Stimulated activated CD4-positive, alpha-beta T cell treated with anti-CD3 and anti-CD28 coated beads, Interleukin-12 subunit alpha, Interleukin-12 subunit beta, amount 100 ng/mL, for 24 hours (primary cell): ENCODE measurements at regions not wholly inside any gene's neighbourhood (a gene's known extent, or its start where the extent isn't known, plus 50 kb on each side); places are given as distances from the start of the nearest gene placed in this dataset.
"Not testable (repeated sequence)": the region's sequence is repeated elsewhere in the genome, so short reads cannot be mapped to it uniquely, and the experiment has no call there.

Source experiments
- DNase-seq, 2 experiments: peaks; one replicate each; pipeline ENCODE4 v3.0.0-alpha.2; 2020; ENCODE audit warnings: low read depth in 2 of 2

DNA sequence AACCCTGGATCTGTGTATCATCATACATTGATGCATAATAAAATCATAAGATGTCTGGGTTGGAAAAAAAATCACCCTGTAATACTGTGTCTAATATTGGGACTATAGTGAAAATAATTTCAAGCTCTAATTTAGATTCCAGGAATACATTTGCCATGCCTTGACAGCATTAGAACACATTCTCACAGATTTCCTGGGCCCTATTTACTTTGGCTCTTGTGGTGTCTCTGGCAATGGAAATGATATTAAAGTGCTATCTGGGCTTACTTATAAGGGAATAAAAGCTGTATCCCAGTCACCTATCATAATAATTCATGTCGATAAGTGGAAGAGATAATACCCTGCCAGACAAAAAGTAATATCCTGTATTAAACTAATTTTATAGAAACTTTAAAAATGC, 472.0 kb downstream of the ZPLD1 start:
- DNase-seq = no peak

DNA sequence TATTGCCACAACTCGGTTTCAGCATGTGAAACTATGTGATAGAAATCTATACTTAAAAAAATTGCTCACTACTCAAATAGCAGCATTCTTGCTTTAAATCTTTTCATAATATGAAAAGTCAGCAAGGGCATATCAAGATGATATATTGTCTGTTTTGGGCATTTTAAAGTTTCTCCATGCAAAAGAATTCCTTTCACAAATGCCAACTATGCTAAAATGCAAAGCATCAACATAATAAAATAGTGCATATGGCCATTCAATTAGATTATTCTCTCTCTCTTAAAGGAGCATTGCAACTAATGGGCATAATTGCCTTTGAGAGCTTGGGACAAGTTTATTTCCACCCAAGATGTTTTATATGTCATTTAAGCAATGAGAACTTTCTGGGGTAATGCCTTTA, 475.1 kb downstream of the ZPLD1 start:
- DNase-seq = no peak

DNA sequence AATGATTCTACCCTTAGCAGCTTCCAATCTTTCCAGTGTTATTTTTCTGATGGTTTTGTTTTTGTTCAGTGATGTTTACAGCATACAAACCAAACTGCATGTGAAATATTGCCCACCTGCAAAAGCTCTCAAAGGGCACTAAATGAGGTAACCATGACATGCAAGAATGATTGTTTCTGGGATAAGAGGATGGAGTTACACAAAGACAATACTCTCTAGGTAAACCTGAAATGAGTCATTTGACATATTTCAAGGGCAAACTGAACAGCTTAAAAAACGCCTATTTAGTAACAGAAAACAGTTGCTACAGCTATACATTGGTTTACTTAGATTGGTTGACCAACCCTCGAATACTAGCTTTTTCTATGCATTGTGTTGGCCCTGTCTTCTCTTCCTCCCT, 481.7 kb downstream of the ZPLD1 start:
- no peak for DNase-seq

DNA sequence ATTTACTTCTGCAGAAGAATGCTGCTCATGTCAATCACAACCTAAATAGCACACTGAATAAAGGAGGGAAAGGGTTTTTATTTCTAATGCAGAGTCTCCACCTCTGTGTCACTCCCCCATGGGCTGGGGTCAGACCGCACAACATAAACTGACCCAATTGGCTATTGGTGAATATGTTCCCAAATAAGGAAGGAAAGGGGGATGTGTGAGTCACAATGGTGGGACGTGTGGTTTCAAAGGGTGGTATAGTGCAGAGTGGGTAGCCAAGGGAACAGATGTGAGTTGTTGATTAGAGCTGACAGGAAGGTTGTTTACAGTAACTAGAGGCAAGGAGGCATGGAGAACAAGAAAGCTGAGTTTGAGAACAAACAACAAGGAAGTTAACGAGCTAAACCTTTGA, 491.8 kb downstream of the ZPLD1 start:
- no peak for DNase-seq

DNA sequence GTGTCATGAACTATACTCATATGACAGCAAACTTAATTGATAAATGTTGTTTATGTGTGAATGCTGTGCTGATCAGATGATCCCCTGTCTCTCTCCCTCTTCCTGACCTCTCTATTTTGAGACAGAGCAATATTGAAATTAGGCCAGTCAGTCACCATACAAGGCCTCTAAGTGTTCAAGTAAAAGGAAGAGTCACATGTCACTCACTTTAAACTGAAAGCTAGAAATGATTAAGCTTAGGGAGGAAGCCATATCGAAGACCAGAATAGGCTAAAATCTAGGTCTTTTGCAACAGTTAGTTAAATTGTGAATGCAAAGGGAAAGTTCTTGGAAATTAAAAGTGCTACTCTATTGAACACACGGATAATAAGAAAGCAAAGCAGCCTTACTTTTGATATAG, 498.6 kb downstream of the ZPLD1 start:
- DNase-seq = no peak

DNA sequence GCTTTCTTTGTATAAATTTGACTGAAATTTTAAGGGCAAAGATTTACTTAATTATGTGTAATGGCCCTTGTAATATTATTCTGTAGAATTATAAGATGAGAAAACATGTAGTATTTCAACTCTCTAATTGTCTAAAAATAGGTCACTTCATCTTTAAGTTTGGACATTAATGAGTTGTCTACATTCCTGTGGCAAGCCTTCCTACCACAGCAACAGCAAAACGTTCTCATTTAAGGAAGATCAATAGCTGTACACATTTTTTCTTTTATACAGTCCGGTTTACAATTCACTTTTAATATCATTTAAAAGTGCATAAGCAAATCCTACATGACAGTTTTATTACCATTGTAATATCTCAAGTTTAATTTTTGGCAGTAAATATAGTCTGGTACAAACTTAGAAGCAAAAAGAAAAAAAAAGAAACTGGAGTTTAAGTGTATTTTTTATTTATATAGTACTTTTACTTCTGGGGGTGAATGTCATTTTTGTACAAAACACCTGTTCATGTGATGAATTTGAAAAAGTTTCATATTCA, 501.8 kb downstream of the ZPLD1 start:
- no peak for DNase-seq

DNA sequence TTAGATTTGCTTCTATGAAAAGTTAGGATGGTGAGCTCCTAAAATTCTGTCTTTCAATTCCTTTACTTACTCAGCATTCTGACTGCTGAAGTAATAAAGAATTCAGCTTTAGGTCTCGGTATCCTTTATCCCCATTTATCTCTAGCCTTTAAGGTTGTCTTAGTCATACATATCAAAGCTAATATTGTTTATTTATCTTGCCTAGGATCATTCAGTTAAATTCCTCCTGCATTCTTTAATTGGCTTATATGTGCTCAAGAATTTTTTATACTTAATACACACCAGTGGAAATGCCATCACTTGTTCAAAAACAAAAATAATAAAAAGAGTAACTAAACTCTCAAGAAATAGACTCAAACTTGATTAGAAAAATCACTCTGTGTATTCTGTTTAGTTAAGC, 507.0 kb downstream of the ZPLD1 start:
- no peak for DNase-seq

DNA sequence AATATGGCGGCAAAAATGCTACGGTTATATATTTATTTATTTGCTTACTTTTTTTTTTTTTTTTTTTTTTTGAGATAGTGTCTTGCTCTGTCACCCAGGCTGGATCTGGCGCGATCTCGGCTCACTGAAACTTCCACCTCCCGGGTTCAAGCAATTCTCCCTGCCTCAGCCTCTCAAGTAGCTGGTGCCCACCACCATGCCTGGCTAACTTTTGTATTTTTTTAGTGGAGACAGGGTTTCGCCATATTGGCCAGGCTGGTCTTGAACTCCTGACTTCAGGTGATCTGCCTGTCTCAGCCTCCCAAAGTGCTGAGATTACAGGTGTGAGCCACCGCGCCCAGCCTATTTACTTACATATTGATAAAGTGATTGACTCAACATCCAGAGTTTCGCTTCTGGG, 511.6 kb downstream of the ZPLD1 start:
- DNase-seq = not testable (repeated sequence)

DNA sequence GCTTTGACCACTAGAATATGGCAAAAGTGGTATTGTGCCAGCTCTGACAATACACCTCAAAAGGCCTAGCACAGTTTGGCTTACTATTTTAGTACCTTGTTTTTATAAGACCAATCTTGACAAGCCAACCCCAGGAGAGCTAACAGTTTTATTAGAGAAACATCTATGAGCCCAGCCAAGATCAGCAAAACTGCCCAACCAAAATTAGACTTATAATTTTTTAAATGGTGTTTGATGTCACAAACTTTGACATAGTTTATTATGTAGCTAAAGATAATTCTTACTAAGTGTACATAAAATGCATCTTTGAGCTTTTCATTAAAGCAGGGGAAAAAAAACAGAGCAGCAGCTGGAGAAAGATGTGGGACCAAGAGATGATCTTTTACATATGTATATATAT, 537.5 kb downstream of the ZPLD1 start:
- no peak for DNase-seq

DNA sequence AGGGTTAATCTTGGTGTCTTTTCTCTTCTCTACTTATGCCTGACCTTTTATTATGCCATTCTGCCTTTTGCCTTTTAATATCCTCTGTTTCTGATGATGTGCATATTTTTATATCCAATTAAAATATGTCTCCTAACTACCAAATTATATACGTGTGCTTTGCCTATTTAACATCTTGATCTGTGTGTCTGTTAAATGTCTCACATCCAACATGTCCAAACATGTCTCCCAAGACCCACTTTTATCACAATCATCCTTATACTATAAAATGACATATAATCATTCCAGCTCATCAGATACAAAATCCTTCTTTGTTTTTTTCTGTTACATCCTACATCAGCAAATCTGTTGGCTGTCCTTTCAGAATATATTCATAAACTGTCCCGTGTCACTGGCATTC, 539.5 kb downstream of the ZPLD1 start:
- no peak for DNase-seq

DNA sequence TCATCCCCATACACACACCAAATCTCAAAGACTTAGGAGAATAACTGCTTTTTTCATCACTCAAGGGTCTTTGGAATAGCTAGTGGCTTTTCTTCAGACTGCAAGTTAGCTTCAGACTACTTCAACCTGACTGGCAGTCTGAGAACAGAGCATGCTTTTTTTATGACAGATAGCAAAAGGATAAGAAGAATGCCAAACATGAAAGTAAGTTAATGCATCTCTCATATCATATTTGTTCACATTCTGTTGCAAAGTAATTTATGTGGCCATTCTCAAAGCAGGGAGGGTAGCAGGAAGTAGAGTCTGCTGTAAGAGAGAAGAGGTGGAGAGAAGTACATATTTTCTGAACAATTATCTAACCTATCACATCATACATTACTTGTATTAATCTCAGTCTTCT, 544.4 kb downstream of the ZPLD1 start:
- DNase-seq = no peak

DNA sequence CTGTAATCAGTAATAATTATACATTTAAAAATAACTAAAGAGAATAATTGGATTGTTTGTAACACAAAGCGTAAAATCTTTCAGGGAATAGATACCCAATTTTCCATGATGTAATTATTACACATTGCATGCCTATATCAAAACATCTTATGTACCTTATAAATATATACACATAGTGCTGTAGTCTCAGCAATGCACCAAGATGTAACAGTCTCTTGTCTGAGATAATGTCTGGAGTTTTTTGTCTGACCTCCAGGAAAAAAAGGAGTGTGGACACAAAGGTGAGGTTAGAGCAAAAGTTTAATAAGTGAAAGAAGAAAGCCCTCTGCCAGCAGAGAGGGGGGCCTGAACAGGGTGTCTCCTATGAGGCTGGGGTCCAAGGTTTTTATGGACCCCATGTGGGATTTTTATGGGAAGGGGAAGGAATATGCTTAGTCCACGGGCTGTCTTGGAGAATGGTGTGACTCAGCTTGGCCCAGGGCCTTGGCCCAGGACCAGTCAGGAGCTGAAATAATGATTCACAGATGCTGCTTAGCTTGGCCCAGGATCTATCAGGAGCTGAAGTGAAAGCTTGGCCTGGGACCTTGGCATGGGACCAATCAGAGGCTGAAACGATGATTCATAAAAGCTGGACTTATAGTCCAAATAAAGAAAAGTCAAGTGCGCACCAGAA, 545.0 kb downstream of the ZPLD1 start:
- DNase-seq = no peak

DNA sequence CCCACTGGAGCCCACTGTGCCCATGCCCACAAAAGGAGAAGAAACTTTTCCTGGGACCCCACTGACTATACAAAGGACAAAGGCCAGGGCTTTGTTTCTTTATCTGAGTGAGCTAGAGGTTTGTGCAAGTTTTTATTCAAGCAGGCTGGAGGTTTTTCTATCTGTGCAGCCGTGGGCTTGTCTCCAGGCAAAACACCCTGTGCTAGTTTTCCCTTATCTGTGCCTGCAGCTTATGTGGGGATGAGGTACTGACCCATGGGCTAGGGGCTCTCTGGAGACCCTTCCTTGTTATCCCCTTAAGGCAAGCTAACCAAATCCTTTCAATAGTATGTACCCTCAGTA, 545.5 kb downstream of the ZPLD1 start:
- DNase-seq = no peak

DNA sequence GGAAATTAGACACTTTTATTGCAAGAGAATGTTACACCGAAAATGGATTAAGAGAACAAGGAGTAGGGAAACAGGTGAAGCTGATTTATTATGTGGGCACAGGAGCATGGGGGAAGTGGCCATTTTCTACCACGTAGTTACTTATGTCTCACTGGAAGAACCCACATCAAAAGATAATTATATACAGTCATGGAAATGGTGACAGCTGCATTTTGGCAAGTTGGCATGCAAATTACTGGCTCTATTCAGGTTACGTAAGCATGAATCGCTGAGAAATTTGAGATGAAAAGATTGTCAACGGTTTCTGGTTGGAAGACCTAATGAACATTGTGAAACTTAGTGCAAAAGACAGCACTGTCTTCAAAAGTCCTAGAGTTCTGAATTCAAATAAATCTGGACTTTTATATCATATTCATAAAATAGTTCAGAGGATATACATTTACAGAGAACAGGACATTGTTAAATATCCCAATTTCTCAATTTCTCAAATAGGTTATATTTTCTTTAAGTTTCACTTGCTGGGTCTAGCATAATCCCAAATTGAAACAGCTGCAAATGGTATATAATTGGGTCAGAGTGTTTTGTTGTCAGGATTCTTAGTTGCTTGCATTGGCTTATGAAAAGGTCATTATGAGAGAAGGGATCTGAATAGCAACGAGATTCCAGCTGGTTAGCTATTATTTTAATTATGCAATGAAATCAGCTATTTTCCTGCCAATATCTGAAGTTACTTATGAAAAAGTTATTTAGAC, 567.8 kb downstream of the ZPLD1 start:
- no peak for DNase-seq

DNA sequence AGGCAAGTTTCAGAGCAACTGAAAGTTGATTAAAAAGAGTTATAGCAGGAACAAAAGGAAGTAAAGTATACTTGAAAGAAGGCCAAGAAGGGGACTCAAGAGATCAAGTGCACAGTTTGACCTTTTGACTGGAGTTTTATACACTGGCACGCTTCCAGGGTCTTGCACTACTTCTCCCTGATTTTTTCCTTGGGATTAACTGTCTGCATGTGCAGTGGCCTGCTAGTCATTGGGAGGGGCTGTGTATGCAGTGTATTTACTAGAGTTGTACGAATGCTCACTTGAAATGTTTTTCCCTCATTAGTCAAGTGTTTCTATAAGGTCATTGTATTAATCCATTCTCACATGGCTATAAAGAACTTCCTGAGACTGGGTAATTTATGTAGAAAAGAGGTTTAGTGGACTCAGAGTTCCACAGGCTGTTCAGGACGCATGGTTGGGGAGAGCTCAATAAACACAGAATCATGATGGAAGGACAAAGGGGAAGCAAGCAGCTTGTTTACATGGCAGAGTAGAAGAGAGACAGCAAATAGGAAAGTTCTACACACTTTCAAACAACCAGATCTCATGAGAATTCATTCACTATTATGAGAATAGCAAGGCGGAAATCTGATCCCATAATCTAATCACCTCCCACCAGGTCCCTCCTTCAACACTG, 571.8 kb downstream of the ZPLD1 start:
- DNase-seq = no peak

DNA sequence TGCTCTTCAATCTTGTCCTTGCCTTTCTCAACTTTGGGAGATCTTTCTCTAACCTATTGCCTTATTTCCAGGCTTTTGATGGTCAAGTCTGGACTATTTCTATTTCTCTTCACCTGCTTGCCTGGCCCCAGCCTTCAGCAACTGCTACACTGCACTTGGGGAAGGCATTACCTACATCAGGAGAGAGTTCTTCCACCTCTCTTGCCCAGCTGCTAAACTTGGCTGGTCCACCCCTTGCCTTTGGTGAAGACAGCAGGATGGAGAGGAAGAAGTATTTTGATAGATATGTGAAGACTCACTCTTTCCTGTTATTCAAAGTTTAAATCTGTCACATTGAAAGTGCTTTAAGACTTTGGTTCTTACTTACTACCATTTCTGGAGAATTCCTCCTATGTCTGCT, 574.8 kb downstream of the ZPLD1 start:
- DNase-seq = no peak

DNA sequence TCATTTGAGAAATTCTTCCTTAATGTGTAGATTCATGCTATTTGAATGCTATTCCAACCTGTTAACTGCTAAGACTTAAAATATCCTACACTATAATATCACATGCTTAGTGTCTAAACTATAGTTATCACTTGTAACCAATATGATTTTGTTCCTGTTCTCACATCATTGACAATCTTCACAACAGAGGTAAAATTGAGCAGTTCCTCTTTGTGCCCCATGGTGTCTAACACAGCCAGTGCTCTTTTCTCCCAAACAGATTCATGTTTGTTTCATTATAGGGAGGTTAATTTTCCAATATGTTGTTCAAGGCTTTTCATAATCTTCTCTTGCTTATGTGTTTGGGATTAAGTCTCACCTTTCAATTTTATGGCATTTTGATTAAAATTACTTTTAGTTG, 591.1 kb downstream of the ZPLD1 start:
- no peak for DNase-seq

DNA sequence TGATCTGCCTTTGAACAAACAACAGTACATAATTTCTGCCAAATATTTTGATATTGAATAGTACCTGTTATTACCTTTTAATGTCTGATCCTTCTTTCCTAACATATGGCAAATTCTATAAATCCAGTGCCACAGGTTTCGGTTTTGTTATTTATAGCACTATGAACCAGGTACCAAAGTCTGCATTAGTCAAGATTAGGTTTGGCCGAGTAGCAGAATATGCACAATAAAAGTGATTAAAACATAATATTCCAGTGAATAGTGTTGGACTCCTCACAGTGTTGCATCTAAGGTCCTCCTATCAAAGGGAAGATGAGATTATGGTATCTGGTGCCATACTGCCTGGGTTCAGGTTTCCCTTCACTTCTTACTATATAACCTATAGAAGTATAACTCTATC, 599.0 kb downstream of the ZPLD1 start:
- DNase-seq = no peak

DNA sequence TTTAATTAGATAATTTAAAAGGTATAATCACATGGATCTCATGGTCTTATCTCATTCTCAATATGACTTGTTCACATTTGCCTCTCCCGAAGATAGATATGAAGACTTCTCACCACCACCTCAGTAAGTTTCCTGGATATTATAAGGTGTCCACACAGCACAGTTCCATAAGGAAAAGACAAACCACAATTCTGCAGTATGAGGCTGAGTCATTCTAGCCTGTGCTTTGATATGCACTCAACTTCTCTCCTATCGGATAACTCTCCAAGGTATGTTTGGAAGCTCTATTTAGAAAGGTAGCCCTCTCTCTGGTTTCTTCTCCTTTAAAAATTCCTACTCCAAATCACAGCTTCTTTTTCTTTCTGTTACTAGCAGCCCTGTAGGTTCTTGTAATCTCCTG, 612.8 kb downstream of the ZPLD1 start:
- DNase-seq = no peak

DNA sequence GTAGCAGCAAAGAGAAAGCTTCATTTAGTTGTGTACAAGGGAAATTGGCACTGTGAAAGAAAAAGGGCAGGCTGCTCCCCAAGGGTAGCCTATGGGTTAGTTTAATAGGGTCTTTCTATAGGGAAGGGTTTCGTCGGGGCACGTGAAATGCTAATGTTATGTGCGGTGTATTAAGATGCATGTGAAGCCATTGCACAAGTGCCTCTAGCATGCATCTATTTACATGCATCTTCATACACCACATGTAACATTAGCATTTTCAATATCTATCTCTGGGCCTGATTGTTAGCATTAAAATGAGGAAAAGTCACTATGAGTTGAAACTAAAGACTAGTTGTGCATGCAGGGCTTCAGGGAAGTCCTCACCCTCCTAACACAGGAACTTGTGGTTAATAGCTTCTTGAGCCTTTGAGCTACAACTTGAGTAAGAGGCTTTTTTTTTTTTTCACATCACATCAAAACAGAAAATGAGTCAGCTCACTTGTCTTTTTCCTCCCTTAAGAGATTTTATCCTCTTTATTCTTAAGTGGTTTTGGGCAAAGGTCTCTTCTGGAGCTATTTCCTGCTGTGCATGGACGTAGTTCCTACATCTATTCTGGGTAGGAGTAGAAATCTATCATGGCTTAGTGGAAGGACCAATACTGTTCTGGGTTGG, 613.4 kb downstream of the ZPLD1 start:
- DNase-seq = no peak

DNA sequence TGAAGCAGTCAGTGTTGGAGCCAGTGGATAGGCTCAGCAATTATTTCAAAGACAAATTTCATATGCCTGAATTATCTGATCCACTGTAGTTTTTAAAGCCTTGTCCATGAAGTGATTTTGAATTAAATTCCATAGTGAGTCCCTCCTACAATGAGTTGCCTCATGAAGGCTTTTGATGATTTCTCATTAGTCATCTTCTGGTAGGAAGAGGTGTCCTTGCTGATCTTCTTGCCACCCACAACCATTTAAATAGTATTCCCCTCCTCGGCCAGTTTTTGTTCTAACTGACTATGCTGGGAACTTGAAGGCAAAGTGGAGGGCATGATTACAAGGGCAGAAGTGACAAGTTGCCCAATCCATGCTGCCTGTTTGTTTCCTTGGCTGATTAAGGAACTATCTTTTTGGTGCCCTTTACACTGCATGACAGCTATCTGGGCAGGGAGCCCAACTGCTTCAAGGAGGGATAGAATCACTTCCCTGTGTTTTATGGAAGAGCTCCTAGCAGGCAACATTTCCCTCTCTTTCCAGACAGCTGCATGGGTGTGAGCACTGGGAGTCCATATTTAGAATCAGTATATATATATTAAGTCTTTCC, 617.5 kb downstream of the ZPLD1 start:
- DNase-seq = no peak

DNA sequence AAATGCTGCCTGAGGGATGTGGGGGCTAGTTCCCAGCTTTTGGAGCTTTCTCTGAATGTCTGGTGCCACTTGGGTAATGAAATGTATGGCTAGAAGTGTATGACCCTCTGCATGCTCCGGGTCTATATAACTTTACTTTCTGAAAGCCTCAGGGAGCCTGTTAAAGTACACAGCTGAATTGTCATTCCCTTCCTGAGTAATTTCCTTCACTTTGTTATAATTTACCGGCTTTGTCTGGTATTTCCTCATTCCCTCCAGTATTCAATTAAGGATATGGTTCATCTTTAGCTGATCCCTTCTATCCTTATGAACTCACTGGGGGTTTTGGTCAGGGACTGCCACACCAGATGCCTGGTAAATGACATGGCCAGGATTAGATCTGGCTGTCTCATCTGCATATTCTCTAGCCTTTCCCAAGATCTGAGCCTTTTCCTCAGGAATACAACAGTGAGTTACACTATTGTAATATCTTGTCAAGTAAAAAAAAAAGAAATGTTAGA, 620.3 kb downstream of the ZPLD1 start:
- no peak for DNase-seq
